ENCODE measurements at regions not wholly inside any gene's neighbourhood (a gene's known extent, or its start where the extent isn't known, plus 50 kb on each side); places are given as distances from the start of the nearest gene placed in this dataset.

GRCh38 chr5:61706751-61707150, 374.7 kb downstream of the ZSWIM6 start:
- no peak overlapping the region for H3K4me3 ChIP-seq (ENCODE audit: low read depth, low read length)
- TF ChIP-seq CTCF (IDR thresholded peaks at IDR 0.05; ENCODE audit: control insufficient read depth, extremely low read depth, insufficient read depth) = no peak
- no peak for DNase-seq (ENCODE audit: low read depth)

- no peak for TF ChIP-seq CTCF (IDR thresholded peaks at IDR 0.05; ENCODE audit: control insufficient read depth, extremely low read depth, insufficient read depth)
- H3K4me3 ChIP-seq (ENCODE audit: low read depth, low read length) = no peak overlapping the region
- no peak for DNase-seq (ENCODE audit: low read depth)
Observed at GRCh38 chr5:61719124-61719523, 387.1 kb downstream of the ZSWIM6 start.

- no peak overlapping the region for H3K4me3 ChIP-seq (ENCODE audit: low read depth, low read length)
- no peak for TF ChIP-seq CTCF (IDR thresholded peaks at IDR 0.05; ENCODE audit: control insufficient read depth, extremely low read depth, insufficient read depth)
- no peak for DNase-seq (ENCODE audit: low read depth)
Observed at GRCh38 chr5:61720829-61721228, 388.8 kb downstream of the ZSWIM6 start.

DNA sequence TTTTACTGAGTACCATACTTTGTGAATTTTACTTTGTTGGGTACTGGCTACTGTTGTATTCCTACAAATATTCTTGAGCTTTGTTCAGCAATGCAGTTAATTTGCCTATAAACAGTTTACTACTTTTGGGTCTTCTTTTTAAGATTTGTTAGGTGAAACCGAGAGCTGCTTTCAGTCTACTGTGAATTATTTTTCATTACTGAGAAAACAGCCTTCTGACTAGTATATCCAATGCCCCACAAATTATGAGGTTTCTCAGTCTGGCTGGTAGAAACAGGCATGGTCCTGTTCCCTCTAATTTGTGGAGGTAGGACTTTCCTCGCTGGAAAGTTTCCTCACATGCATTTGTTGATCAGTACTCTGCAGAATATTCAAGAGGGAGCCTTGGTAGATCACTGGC, 392.0 kb downstream of the ZSWIM6 start:
- no peak for DNase-seq (ENCODE audit: low read depth)
- no peak for TF ChIP-seq CTCF (IDR thresholded peaks at IDR 0.05; ENCODE audit: control insufficient read depth, extremely low read depth, insufficient read depth)
- no peak overlapping the region for H3K4me3 ChIP-seq (ENCODE audit: low read depth, low read length)

- DNase-seq (ENCODE audit: low read depth) = no peak
- no peak for TF ChIP-seq CTCF (IDR thresholded peaks at IDR 0.05; ENCODE audit: control insufficient read depth, extremely low read depth, insufficient read depth)
- H3K4me3 ChIP-seq (ENCODE audit: low read depth, low read length) = no peak overlapping the region
Observed at GRCh38 chr5:61728287-61728686, 396.2 kb downstream of the ZSWIM6 start.

- DNase-seq (ENCODE audit: low read depth) = no peak
- TF ChIP-seq CTCF (IDR thresholded peaks at IDR 0.05; ENCODE audit: control insufficient read depth, extremely low read depth, insufficient read depth) = no peak
Observed at GRCh38 chr5:61730866-61731265, 398.8 kb downstream of the ZSWIM6 start.

DNA sequence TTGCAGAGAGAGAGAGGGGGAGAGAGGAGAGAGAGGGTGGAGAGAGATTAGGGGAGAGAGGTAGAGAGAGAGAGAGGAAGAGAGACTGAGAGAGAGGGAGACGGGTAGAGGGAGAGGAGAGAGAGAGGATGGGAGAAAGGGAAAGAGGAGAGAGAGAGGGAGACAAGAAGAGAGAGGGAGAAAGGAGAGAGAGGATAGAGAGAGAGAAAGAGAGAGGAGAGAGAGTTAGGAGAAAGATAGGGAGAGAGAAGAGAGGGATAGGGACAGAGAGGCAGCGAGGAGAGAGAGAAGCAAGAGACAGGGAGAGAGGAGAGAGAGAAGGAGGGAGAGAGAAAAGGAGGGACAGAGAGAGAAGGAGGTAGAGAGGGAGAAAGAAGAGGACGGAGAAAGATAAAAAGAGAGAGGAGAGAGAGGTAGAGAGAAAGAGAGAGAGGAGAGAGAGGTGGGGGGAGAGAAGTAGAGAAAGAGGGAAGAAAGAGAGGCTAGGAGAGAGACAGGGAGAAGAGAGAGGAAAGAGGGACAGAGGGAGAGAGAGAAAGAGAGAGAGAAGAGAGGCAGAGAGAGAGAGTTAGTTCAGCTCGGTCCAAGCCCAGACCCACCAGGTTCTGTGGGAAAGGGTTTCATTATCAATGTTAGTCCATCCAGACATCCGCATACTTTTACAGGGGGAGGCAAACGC, 399.3 kb downstream of the ZSWIM6 start:
- no peak overlapping the region for H3K4me3 ChIP-seq (ENCODE audit: low read depth, low read length)
- DNase-seq (ENCODE audit: low read depth) = no peak
- TF ChIP-seq CTCF (IDR thresholded peaks at IDR 0.05; ENCODE audit: control insufficient read depth, extremely low read depth, insufficient read depth) = no peak

More at GRCh38 chr5:61730866-61731265, 398.8 kb downstream of the ZSWIM6 start:
- H3K4me3 ChIP-seq (ENCODE audit: low read depth, low read length) = no peak overlapping the region

Measured in LNCaP clone FGC (cell line).